Stomach (tissue), 8 donors: ENCODE measurements at regions not wholly inside any gene's neighbourhood (a gene's known extent, or its start where the extent isn't known, plus 50 kb on each side); places are given as distances from the start of the nearest gene placed in this dataset.
"Not testable (repeated sequence)": the region's sequence is repeated elsewhere in the genome, so short reads cannot be mapped to it uniquely, and the experiment has no call there.

Source experiments
- DNase-seq, 2 donors: peaks; one replicate each; pipeline versions ENCODE4 v3.0.0 to v3.0.0-alpha.2; 2013 to 2019
- H3K27ac ChIP-seq, 5 donors: fragments of 200-600 bp in 4 of 5; sonication (generic) in 4 of 5; one replicate each; pipeline ENCODE4 v1.5.1; 2013 to 2019; ENCODE audit warnings: mild to moderate bottlenecking in 1 of 5, moderate library complexity in 1 of 5
- H3K27me3 ChIP-seq, 3 donors: fragments of 200-600 bp; sonication (generic); one replicate each; pipeline ENCODE4 v1.5.1; 2017 to 2019; ENCODE audit warnings: mixed run types in 1 of 3
- H3K36me3 ChIP-seq, 4 donors: fragments of 200-600 bp; sonication (generic); 1 replicate in 3 of 4; 2 replicates in 1 of 4; pipeline ENCODE4 v1.5.1; 2016 to 2019
- H3K4me1 ChIP-seq, 4 donors: fragments of 200-600 bp; sonication (generic); one replicate each; pipeline ENCODE4 v1.5.1; 2016 to 2019
- H3K4me3 ChIP-seq, 4 donors: fragments of 200-600 bp; sonication (generic) in 3 of 4; one replicate each; pipeline ENCODE4 v1.5.1; 2016 to 2019; ENCODE audit warnings: mild to moderate bottlenecking in 1 of 4
- H3K9me3 ChIP-seq, 4 donors: fragments of 200-600 bp; sonication (generic); one replicate each; pipeline ENCODE4 v1.5.1; 2016 to 2019
- EP300 ChIP-seq: sonication (generic); formaldehyde crosslinking; IDR thresholded peaks from one replicate; pipeline ENCODE4 v1.6.1; 2017; ENCODE audit warnings: antibody characterized with exemption
- POLR2A ChIP-seq, 4 donors: fragments of 450-650 bp; IDR thresholded peaks; one replicate each; pipeline ENCODE4 v1.6.1; 2016; ENCODE audit warnings: antibody characterized with exemption in 4 of 4, control low read depth in 2 of 4, mild to moderate bottlenecking in 1 of 4, moderate library complexity in 1 of 4
- POLR2AphosphoS5 ChIP-seq, 3 donors: sonication (generic); formaldehyde crosslinking; IDR thresholded peaks; one replicate each; pipeline ENCODE4 v1.6.1; 2016; ENCODE audit warnings: antibody characterized with exemption in 3 of 3
- WGBS, 5 donors: extraction: QIAGEN DNeasy Blood & Tissue Kit in 3 of 5; methylation state at CpG; one replicate each; pipeline versions ENCODE4 v1.1.5 to v1.1.7; 2013 to 2018; 5-methylcytosine and 5-hydroxymethylcytosine counted together
- intact Hi-C: fragments of 100-400 bp; cut with DNase I; formaldehyde crosslinking; loops from one replicate; pipeline ENCODE4 v1.15.1; 2023; ENCODE audit warnings: low total_unique reads
- TF ChIP-seq, protein P1 (sequence below), 7 experiments: fragments of 450-650 bp in 4 of 7; fragments of 200-600 bp in 3 of 7; sonication (generic) in 3 of 7; IDR thresholded peaks; one replicate each; pipeline ENCODE4 v1.5.1; 2016 to 2019; ENCODE audit warnings: antibody characterized with exemption in 7 of 7, control low read depth in 2 of 7, mild to moderate bottlenecking in 1 of 7
- donor health status: healthy with polysubstance abuse.
- donor health status: Bipolar disorder and iron deficiency.
- donor health status: healthy.

DNA sequence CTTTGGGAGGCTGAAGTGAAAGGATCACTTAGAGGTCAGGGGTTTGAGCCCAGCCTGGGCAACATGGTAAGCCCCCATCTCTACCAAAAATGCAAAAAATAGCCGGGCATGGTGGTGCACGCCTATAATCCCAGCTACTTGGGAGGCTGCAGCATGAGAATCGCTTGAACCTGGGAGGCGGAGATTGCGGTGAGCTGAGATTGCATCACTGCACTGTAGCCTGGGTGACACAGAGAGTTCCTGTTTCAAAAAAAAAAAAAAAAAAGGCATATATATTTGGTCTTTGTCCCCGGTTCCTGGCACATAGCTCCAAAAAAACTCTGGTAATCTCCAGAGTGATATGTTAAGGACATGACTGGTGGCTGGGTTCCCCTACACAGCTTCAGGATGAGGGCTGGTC is 147.3 kb downstream of the SEC23IP start:
- Histone ChIP-seq H3K4me1 (no peaks in the 10 kb centered on the region), H3K9me3 (no peaks in the 10 kb centered on the region), H3K27me3 (no peaks in the 10 kb centered on the region), H3K4me3 (no peak overlapping the region), H3K27ac (no peak overlapping the region), H3K36me3 (no peaks in the 10 kb centered on the region)
- TF ChIP-seq EP300 (no peak), POLR2A (IDR thresholded peaks at IDR 0.05) (no peak), POLR2AphosphoS5 (IDR thresholded peaks at IDR 0.05) (no peak)
- TF ChIP-seq, protein P1, sequence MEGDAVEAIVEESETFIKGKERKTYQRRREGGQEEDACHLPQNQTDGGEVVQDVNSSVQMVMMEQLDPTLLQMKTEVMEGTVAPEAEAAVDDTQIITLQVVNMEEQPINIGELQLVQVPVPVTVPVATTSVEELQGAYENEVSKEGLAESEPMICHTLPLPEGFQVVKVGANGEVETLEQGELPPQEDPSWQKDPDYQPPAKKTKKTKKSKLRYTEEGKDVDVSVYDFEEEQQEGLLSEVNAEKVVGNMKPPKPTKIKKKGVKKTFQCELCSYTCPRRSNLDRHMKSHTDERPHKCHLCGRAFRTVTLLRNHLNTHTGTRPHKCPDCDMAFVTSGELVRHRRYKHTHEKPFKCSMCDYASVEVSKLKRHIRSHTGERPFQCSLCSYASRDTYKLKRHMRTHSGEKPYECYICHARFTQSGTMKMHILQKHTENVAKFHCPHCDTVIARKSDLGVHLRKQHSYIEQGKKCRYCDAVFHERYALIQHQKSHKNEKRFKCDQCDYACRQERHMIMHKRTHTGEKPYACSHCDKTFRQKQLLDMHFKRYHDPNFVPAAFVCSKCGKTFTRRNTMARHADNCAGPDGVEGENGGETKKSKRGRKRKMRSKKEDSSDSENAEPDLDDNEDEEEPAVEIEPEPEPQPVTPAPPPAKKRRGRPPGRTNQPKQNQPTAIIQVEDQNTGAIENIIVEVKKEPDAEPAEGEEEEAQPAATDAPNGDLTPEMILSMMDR (IDR thresholded peaks at IDR 0.05), result no peak
- 84 to 92% (median 86%) methylated on average over 6 of the region's 6 CpGs for WGBS, 5 donors
- DNase-seq, result no peak
- intact Hi-C loops, result no loop called here

- DNase-seq, result no peak
- no peaks in the 10 kb centered on the region for H3K27me3 ChIP-seq
- WGBS, 5 donors, result 60 to 76% (median 67%) methylated on average over 12 of the region's 12 CpGs
Observed at GRCh38 chr10:120041807-120042559, 149.5 kb downstream of the SEC23IP start.

GRCh38 chr10:120042705-120043104 is 150.2 kb downstream of the SEC23IP start:
- Histone ChIP-seq H3K4me3 (no peak overlapping the region), H3K36me3 (no peaks in the 10 kb centered on the region), H3K27me3 (no peaks in the 10 kb centered on the region), H3K4me1 (no peaks in the 10 kb centered on the region), H3K9me3 (no peaks in the 10 kb centered on the region), H3K27ac (no peak overlapping the region)
- intact Hi-C loops, result no loop called here
- no peak for DNase-seq
- TF ChIP-seq, protein P1 (IDR thresholded peaks at IDR 0.05), result no peak
- TF ChIP-seq POLR2AphosphoS5 (IDR thresholded peaks at IDR 0.05) (no peak), EP300 (no peak), POLR2A (IDR thresholded peaks at IDR 0.05) (no peak)

More at GRCh38 chr10:120041807-120042559, 149.5 kb downstream of the SEC23IP start:
- no peak overlapping the region for H3K27ac ChIP-seq
- no peak for TF ChIP-seq POLR2AphosphoS5 (IDR thresholded peaks at IDR 0.05)
- TF ChIP-seq EP300, result no peak
- TF ChIP-seq, protein P1 (IDR thresholded peaks at IDR 0.05), result no peak
- no peak for TF ChIP-seq POLR2A (IDR thresholded peaks at IDR 0.05)
- no peaks in the 10 kb centered on the region for H3K9me3 ChIP-seq
- H3K4me3 ChIP-seq, result no peak overlapping the region
- no peaks in the 10 kb centered on the region for H3K36me3 ChIP-seq
- no peaks in the 10 kb centered on the region for H3K4me1 ChIP-seq
- intact Hi-C loops, result no loop called here

- intact Hi-C loops, H3K36me3 ChIP-seq, H3K4me3 ChIP-seq, H3K4me1 ChIP-seq, H3K27ac ChIP-seq, H3K9me3 ChIP-seq, DNase-seq, H3K27me3 ChIP-seq: not testable (repeated sequence)
- WGBS, 5 donors, result 95 to 97% (median 95%) methylated on average over 7 of the region's 7 CpGs
Observed at GRCh38 chr10:120047373-120047772, 154.8 kb downstream of the SEC23IP start.

DNA sequence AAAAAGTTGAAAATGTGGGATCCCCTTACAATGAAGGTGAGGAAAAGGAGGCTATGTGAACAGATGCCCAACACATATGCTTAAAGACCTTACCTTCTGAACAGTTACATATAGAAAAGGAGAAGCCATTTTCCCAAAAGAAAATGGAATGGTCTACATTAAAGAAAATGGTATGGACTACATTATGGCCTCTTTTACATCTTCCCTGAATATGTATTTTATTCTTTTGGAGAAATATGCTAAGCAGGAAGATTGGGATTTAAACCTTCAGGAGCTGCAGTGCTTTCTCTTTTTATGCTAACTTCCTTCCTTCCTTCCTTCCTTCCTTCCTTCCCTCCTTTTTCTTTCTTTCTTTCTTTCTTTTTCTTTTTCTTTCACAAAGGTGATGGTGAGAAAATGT is 155.4 kb downstream of the SEC23IP start:
- no peak overlapping the region for H3K27ac ChIP-seq
- no peaks in the 10 kb centered on the region for H3K36me3 ChIP-seq
- H3K9me3 ChIP-seq, result no peaks in the 10 kb centered on the region
- intact Hi-C loops, result no loop called here
- H3K27me3 ChIP-seq, result no peaks in the 10 kb centered on the region
- no peak for TF ChIP-seq POLR2AphosphoS5 (IDR thresholded peaks at IDR 0.05)
- TF ChIP-seq EP300, result no peak
- TF ChIP-seq, protein P1 (IDR thresholded peaks at IDR 0.05), result no peak
- TF ChIP-seq POLR2A (IDR thresholded peaks at IDR 0.05), result no peak
- DNase-seq, result no peak
- no peaks in the 10 kb centered on the region for H3K4me1 ChIP-seq
- no peak overlapping the region for H3K4me3 ChIP-seq
